ENCODE measurements at regions not wholly inside any gene's neighbourhood (a gene's known extent, or its start where the extent isn't known, plus 50 kb on each side); places are given as distances from the start of the nearest gene placed in this dataset.

DNA sequence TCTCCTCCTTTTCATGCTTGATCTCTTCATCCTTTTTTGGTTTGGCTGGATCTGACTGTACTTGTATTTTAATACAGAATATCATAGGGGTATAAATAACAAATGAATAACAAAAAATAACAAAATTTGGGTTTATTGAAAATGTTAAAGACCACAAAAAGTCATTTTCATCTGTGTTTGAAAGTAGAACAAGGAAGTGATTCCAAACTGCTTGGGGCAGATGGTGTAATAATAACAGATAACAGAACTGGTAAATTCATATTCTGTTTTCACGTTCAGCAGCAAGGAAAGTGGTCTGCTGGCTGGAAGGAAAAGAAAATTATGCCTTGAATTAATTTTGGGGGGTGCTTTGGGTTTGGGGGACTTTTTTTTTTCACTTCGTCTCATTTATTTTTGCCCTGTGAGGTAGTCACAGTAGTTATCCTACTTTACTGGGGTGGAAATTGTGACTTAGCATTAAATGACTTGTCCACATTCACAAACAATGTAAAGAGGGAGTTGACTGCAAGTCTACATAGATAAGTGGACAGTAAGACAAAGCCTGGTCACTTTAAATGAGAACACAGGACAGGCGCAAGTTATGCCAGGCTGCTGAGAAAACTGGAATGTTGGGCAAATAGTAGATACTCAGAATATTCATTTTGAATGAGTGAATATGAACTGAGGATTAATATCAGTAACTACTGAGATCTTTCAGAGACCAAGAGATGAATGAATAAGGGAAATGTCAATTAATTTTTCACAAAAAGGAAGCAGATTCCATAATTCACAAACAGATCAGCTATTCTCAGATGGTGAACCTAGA is 193.9 kb upstream of the CITED2 start:
- intact Hi-C loops (cut with DNase I) = no loop called here
- no peak for DNase-seq

GRCh38 chr6:139567095-139567494 is 192.6 kb upstream of the CITED2 start:
- DNase-seq = no peak
- intact Hi-C loops (cut with DNase I) = no loop called here

GRCh38 chr6:139565591-139565990 is 191.1 kb upstream of the CITED2 start:
- no peak for DNase-seq
- intact Hi-C loops (cut with DNase I) = no loop called here

GRCh38 chr6:139557547-139557946 is 183.1 kb upstream of the CITED2 start:
- no peak for DNase-seq
- intact Hi-C loops (cut with DNase I) = no loop called here

- intact Hi-C loops (cut with DNase I) = no loop called here
- no peak for DNase-seq
These were observed 182.1 kb upstream of the CITED2 start for GRCh38 chr6:139556532-139556931.

DNA sequence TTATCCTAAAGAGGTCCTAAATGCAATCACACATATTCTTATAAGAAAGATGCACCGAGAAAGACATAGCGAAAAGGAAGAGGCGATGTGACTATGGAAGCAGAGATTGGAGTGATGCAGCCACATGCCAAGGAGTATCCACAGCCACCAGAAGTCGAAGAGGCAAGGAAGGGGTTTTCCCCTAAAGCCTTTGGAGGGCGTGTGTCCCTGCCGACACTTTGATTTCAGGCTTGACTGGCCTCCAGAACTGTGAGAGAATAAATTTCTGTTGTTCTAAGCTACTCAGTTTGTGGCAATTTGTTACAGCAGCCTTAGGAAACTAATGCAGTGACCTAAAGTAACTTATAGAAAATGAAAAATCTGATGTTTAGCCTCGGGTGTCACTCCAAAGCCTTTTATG is 179.5 kb upstream of the CITED2 start:
- intact Hi-C loops (cut with DNase I) = no loop called here
- no peak for DNase-seq

DNA sequence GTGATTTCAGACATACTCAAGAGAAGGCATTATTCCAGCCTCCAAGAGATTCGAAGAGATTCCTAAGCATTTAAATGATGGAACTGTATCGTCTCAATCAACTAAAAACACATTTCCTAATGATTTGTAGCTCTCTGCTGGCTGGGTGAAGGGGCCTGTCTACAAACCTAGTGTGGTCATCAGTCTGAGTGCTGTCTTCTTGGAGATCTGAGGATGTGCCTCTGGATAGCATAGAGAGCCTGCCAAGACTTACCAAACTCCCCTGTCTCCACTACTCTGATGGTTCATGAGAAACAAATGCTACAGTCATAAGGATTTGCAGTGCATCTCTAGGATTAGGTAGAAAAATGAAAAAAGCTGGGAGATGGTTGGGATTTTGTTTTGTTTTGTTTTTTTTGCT is 176.9 kb upstream of the CITED2 start:
- intact Hi-C loops (cut with DNase I) = no loop called here
- no peak for DNase-seq

GRCh38 chr6:139550361-139550760 is 175.9 kb upstream of the CITED2 start:
- intact Hi-C loops (cut with DNase I) = no loop called here
- no peak for DNase-seq

DNA sequence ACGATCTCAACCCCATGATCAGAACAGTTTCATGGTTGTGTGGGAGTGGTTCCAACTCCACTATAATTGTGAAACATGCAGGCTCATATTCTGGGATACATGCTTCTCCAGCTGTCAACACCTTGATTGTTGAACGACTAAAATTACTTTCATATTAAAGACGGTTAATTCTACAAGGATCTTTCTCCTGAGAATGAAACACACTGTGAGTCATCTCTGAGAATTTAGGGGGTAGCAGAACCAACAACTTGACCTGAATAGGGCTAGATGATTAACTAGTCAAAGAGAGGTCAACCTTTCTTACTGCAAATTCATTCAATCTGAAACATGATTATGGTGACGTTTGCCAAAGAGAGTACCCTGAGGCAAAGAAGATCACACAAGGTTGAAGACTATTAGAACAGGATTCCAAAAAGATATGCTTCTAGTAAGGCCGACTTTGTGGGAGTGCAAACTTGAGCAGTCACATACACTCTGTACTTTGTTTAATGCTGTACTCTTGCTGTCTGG is 175.2 kb upstream of the CITED2 start:
- no peak for DNase-seq
- intact Hi-C loops (cut with DNase I) = no loop called here

- intact Hi-C loops (cut with DNase I) = no loop called here
- no peak for DNase-seq
These were observed 173.4 kb upstream of the CITED2 start for GRCh38 chr6:139547804-139548203.

- DNase-seq = no peak
- intact Hi-C loops (cut with DNase I) = no loop called here
These were observed 172.8 kb upstream of the CITED2 start for GRCh38 chr6:139547122-139547776.

- intact Hi-C loops (cut with DNase I) = no loop called here
- no peak for DNase-seq
These were observed 171.6 kb upstream of the CITED2 start for GRCh38 chr6:139546106-139546472.

GRCh38 chr6:139545206-139546105 is 171.0 kb upstream of the CITED2 start:
- intact Hi-C loops (cut with DNase I) = no loop called here
- DNase-seq = no peak

GRCh38 chr6:139544701-139545057 is 170.2 kb upstream of the CITED2 start:
- intact Hi-C loops (cut with DNase I) = no loop called here
- DNase-seq = no peak

DNA sequence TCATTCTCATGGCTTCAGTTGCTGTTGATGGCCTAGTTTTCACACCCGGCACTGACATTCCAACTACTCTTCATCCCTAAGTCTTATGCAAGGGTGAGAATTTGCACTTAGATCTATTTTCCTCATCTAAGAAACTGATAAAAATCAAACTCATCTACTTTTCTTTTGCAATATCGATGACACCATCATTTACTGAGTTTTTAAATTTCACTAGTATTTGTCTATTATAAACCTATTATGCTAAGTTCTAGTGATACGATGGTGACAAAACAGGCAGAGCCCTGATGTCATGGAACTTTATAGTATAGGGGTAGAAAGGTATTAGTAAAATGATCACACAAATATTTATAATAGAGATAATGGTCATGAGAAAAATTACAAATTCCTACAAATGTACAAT is 167.9 kb upstream of the CITED2 start:
- no peak for DNase-seq
- intact Hi-C loops (cut with DNase I) = no loop called here

DNA sequence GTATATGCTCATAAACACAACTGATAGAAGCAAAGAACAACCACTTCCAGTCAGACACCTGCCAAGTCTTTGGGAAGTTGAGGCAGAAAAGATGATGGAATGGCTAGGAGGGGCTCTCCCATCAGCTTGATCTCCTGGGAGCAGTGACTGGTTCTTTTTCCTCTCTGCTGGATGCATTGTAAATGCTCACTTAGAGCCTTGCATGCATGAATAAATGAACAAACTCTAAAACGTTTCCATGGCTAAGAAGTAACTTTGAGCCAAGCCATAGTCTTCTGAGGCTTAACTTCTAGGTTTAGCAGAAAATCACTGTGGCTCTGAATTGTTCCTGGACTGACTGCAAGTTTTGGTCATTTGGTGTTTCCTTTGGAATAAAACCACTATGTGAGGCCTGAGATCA is 166.4 kb upstream of the CITED2 start:
- intact Hi-C loops (cut with DNase I) = no loop called here
- DNase-seq = no peak

DNA sequence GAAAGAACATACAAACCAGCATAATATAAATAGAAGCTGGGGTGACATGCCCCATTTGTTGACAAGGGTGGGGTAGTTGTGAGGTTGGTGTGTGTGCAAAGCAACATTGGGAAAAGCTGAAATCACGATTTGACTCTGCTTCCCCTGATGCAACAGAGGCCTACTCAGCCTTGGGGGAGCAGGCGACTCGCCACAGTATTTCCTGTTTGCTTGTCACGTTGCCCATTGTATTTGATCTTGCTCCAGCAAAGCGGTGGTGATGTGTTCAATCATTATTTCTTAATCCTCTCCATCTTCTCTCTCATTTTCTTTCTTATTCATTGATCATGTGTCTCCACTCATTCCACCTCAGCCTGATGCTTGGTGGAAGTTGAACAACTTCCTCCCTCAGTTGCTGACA is 165.8 kb upstream of the CITED2 start:
- intact Hi-C loops (cut with DNase I) = no loop called here
- DNase-seq = no peak

- no peak for DNase-seq
- intact Hi-C loops (cut with DNase I) = no loop called here
These were observed 165.4 kb upstream of the CITED2 start for GRCh38 chr6:139539852-139540251.

- intact Hi-C loops (cut with DNase I) = no loop called here
These were observed 163.9 kb upstream of the CITED2 start for GRCh38 chr6:139538366-139538765.

More at GRCh38 chr6:139538366-139538765, 163.9 kb upstream of the CITED2 start:
- DNase-seq = no peak

All from head of caudate nucleus (tissue), 42 donors.